Stimulated activated CD4-positive, alpha-beta T cell treated with anti-CD3 and anti-CD28 coated beads, Interleukin-4, amount 100 ng/mL, for 48 hours (primary cell): ENCODE measurements at regions not wholly inside any gene's neighbourhood (a gene's known extent, or its start where the extent isn't known, plus 50 kb on each side); places are given as distances from the start of the nearest gene placed in this dataset.
"Not testable (repeated sequence)": the region's sequence is repeated elsewhere in the genome, so short reads cannot be mapped to it uniquely, and the experiment has no call there.

Experiments used
- DNase-seq, 2 donors: peaks; one replicate each; pipeline ENCODE4 v3.0.0-alpha.2; 2020; ENCODE audit warnings: low read depth in 2 of 2

- DNase-seq: no peak
These were observed 50.2 kb upstream of the PLET1 start for GRCh38 chr11:112310848-112311247.

GRCh38 chr11:112315057-112315720, 54.5 kb upstream of the PLET1 start:
- no peak for DNase-seq

- DNase-seq: no peak
These were observed 55.4 kb upstream of the PLET1 start for GRCh38 chr11:112315861-112316739.

- no peak for DNase-seq
These were observed 56.3 kb upstream of the PLET1 start for GRCh38 chr11:112316971-112317370.

GRCh38 chr11:112318184-112318591, 57.5 kb upstream of the PLET1 start:
- DNase-seq: no peak

- no peak for DNase-seq
These were observed 58.0 kb upstream of the PLET1 start for GRCh38 chr11:112318661-112319060.

- no peak for DNase-seq
These were observed 60.0 kb upstream of the PLET1 start for GRCh38 chr11:112320668-112321067.

GRCh38 chr11:112321501-112322172, 61.0 kb upstream of the PLET1 start:
- DNase-seq: no peak

- no peak for DNase-seq
These were observed 61.6 kb upstream of the PLET1 start for GRCh38 chr11:112322173-112322790.

GRCh38 chr11:112334381-112334780, 73.7 kb upstream of the PLET1 start:
- no peak for DNase-seq

GRCh38 chr11:112336356-112336886, 75.8 kb upstream of the PLET1 start:
- DNase-seq: no peak

- no peak for DNase-seq
These were observed 78.9 kb upstream of the PLET1 start for GRCh38 chr11:112339566-112339965.

- no peak for DNase-seq
These were observed 82.8 kb upstream of the PLET1 start for GRCh38 chr11:112343368-112344039.

GRCh38 chr11:112344040-112344413, 83.4 kb upstream of the PLET1 start:
- DNase-seq: no peak

GRCh38 chr11:112345166-112345565, 84.5 kb upstream of the PLET1 start:
- no peak for DNase-seq

GRCh38 chr11:112345706-112346105, 85.0 kb upstream of the PLET1 start:
- DNase-seq: no peak

GRCh38 chr11:112346586-112346985, 85.9 kb upstream of the PLET1 start:
- DNase-seq: no peak

- DNase-seq: no peak
These were observed 87.9 kb upstream of the PLET1 start for GRCh38 chr11:112348480-112349029.

- not testable (repeated sequence) for DNase-seq
These were observed 90.8 kb upstream of the PLET1 start for GRCh38 chr11:112351423-112351822.

- DNase-seq: no peak
These were observed 92.2 kb upstream of the PLET1 start for GRCh38 chr11:112352907-112353306.

- no peak for DNase-seq
These were observed 93.7 kb upstream of the PLET1 start for GRCh38 chr11:112354364-112354763.
